Ecto neural progenitor cell (in vitro differentiated cells): ENCODE measurements at regions not wholly inside any gene's neighbourhood (a gene's known extent, or its start where the extent isn't known, plus 50 kb on each side); places are given as distances from the start of the nearest gene placed in this dataset.

ENCODE experiments used
- DNase-seq: peaks from one replicate; pipeline ENCODE4 v3.0.0-alpha.2; 2018; ENCODE audit warnings: low spot score

- DNase-seq = no peak
These were observed 273.4 kb upstream of the TNRC6C start for GRCh38 chr17:77684803-77685798.

GRCh38 chr17:77685881-77686486 lies 272.5 kb upstream of the TNRC6C start:
- DNase-seq = no peak

- DNase-seq = no peak
These were observed 271.6 kb upstream of the TNRC6C start for GRCh38 chr17:77686903-77687302.

- no peak for DNase-seq
These were observed 271.1 kb upstream of the TNRC6C start for GRCh38 chr17:77687417-77687816.

- no peak for DNase-seq
These were observed 270.6 kb upstream of the TNRC6C start for GRCh38 chr17:77687921-77688320.

- no peak for DNase-seq
These were observed 270.1 kb upstream of the TNRC6C start for GRCh38 chr17:77688369-77688768.

- peak; percentile 44 for DNase-seq
These were observed 268.0 kb upstream of the TNRC6C start for GRCh38 chr17:77690271-77691161.

GRCh38 chr17:77691216-77692085 lies 267.1 kb upstream of the TNRC6C start:
- DNase-seq = peak; percentile 48

- peak; percentile 40 for DNase-seq
These were observed 265.8 kb upstream of the TNRC6C start for GRCh38 chr17:77692571-77693161.

- peak; percentile 50 for DNase-seq
These were observed 265.2 kb upstream of the TNRC6C start for GRCh38 chr17:77693301-77693700.

- peak; percentile 43 for DNase-seq
These were observed 264.7 kb upstream of the TNRC6C start for GRCh38 chr17:77693776-77694175.

GRCh38 chr17:77694391-77695363 lies 263.8 kb upstream of the TNRC6C start:
- peak; percentile 48 for DNase-seq

GRCh38 chr17:77695386-77695785 lies 263.1 kb upstream of the TNRC6C start:
- peak; percentile 42 for DNase-seq

GRCh38 chr17:77696151-77696720 lies 262.3 kb upstream of the TNRC6C start:
- peak; percentile 78 for DNase-seq

GRCh38 chr17:77696721-77697460 lies 261.6 kb upstream of the TNRC6C start:
- DNase-seq = peak; percentile 53

- peak; percentile 48 for DNase-seq
These were observed 260.8 kb upstream of the TNRC6C start for GRCh38 chr17:77697480-77698400.

GRCh38 chr17:77698903-77699623 lies 259.4 kb upstream of the TNRC6C start:
- peak; percentile 47 for DNase-seq
